Upper lobe of left lung (tissue), 4 donors: ENCODE measurements at regions not wholly inside any gene's neighbourhood (a gene's known extent, or its start where the extent isn't known, plus 50 kb on each side); places are given as distances from the start of the nearest gene placed in this dataset.

Source experiments
- EP300 ChIP-seq, 4 donors: sonication (generic); formaldehyde crosslinking; IDR thresholded peaks; one replicate each; pipeline ENCODE4 v1.5.1; 2017; ENCODE audit warnings: antibody characterized with exemption in 4 of 4, control low read depth in 2 of 4
- POLR2A ChIP-seq, 4 donors: fragments of 450-650 bp; IDR thresholded peaks; one replicate each; pipeline ENCODE4 v1.5.1; 2016 to 2017; ENCODE audit warnings: antibody characterized with exemption in 4 of 4, mild to moderate bottlenecking in 2 of 4
- POLR2AphosphoS5 ChIP-seq, 2 donors: sonication (generic); formaldehyde crosslinking; IDR thresholded peaks; one replicate each; pipeline ENCODE4 v1.5.1; 2017; ENCODE audit warnings: antibody characterized with exemption in 2 of 2
- TF ChIP-seq, protein P1 (sequence below), 6 experiments: fragments of 450-650 bp in 4 of 6; fragments of 200-600 bp in 2 of 6; sonication (generic) in 2 of 6; IDR thresholded peaks; one replicate each; pipeline ENCODE4 v1.5.1; 2016 to 2019; ENCODE audit warnings: antibody characterized with exemption in 6 of 6

DNA sequence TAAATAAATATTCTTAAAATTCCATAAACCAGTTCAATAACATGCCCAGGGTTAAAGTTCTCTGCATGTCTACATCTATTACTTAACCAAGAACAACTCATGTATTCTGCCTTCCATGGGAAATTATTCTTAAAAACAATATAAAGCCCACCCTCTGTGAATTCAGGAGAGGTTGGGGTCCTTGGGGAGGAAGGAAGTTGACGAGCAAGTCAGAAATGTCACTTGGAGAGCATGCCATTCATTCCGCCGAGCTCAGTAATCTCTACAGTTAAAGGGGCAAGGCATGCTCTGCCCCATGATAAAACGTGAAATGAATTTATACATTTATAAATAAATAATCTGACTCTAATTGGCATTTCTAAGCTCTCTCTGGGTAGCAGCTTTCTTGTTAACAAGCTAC lies 405.1 kb downstream of the TOX3 start:
- TF ChIP-seq, protein P1, sequence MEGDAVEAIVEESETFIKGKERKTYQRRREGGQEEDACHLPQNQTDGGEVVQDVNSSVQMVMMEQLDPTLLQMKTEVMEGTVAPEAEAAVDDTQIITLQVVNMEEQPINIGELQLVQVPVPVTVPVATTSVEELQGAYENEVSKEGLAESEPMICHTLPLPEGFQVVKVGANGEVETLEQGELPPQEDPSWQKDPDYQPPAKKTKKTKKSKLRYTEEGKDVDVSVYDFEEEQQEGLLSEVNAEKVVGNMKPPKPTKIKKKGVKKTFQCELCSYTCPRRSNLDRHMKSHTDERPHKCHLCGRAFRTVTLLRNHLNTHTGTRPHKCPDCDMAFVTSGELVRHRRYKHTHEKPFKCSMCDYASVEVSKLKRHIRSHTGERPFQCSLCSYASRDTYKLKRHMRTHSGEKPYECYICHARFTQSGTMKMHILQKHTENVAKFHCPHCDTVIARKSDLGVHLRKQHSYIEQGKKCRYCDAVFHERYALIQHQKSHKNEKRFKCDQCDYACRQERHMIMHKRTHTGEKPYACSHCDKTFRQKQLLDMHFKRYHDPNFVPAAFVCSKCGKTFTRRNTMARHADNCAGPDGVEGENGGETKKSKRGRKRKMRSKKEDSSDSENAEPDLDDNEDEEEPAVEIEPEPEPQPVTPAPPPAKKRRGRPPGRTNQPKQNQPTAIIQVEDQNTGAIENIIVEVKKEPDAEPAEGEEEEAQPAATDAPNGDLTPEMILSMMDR (IDR thresholded peaks at IDR 0.05): no peak
- TF ChIP-seq POLR2A (IDR thresholded peaks at IDR 0.05) (no peak), POLR2AphosphoS5 (IDR thresholded peaks at IDR 0.05) (no peak), EP300 (IDR thresholded peaks at IDR 0.05) (no peak)
